NCI-H1048 (cell line): ENCODE measurements at regions not wholly inside any gene's neighbourhood (a gene's known extent, or its start where the extent isn't known, plus 50 kb on each side); places are given as distances from the start of the nearest gene placed in this dataset.

Source experiments
- DNase-seq: peaks from one replicate; lab custom pipeline; 2025; lab: John Stamatoyannopoulos, UW

- no peak for DNase-seq
Measured at GRCh38 chr5:141778206-141778605, 96.2 kb upstream of the ARAP3 start.

- DNase-seq, result no peak
Measured at GRCh38 chr5:141777711-141778110, 95.7 kb upstream of the ARAP3 start.

- DNase-seq, result no peak
Measured at GRCh38 chr5:141777130-141777529, 95.1 kb upstream of the ARAP3 start.

- no peak for DNase-seq
Measured at GRCh38 chr5:141773779-141774562, 91.9 kb upstream of the ARAP3 start.

GRCh38 chr5:141772281-141772680 lies 90.3 kb upstream of the ARAP3 start:
- no peak for DNase-seq

- no peak for DNase-seq
Measured at GRCh38 chr5:141771562-141771961, 89.5 kb upstream of the ARAP3 start.

- no peak for DNase-seq
Measured at GRCh38 chr5:141771031-141771430, 89.0 kb upstream of the ARAP3 start.

- no peak for DNase-seq
Measured at GRCh38 chr5:141769671-141770070, 87.6 kb upstream of the ARAP3 start.

GRCh38 chr5:141767671-141768070 lies 85.6 kb upstream of the ARAP3 start:
- no peak for DNase-seq

GRCh38 chr5:141765896-141766551 lies 84.0 kb upstream of the ARAP3 start:
- no peak for DNase-seq

- no peak for DNase-seq
Measured at GRCh38 chr5:141763541-141763940, 81.5 kb upstream of the ARAP3 start.

GRCh38 chr5:141762790-141763368 lies 80.8 kb upstream of the ARAP3 start:
- no peak for DNase-seq

GRCh38 chr5:141762316-141762715 lies 80.3 kb upstream of the ARAP3 start:
- no peak for DNase-seq

- DNase-seq, result no peak
Measured at GRCh38 chr5:141760753-141761152, 78.7 kb upstream of the ARAP3 start.

GRCh38 chr5:141760193-141760592 lies 78.2 kb upstream of the ARAP3 start:
- no peak for DNase-seq

- no peak for DNase-seq
Measured at GRCh38 chr5:141758310-141758998, 76.4 kb upstream of the ARAP3 start.

- DNase-seq, result no peak
Measured at GRCh38 chr5:141757402-141757801, 75.4 kb upstream of the ARAP3 start.

GRCh38 chr5:141756196-141756595 lies 74.2 kb upstream of the ARAP3 start:
- no peak for DNase-seq

- DNase-seq, result no peak
Measured at GRCh38 chr5:141753971-141754713, 72.1 kb upstream of the ARAP3 start.

- no peak for DNase-seq
Measured at GRCh38 chr5:141753143-141753970, 71.3 kb upstream of the ARAP3 start.
